Common myeloid progenitor, CD34-positive (primary cell): ENCODE measurements at regions not wholly inside any gene's neighbourhood (a gene's known extent, or its start where the extent isn't known, plus 50 kb on each side); places are given as distances from the start of the nearest gene placed in this dataset.
A peak's percentile ranks its signal among the peaks of the same experiment; 100 is the strongest.

Experiments used
- CTCF ChIA-PET: fragments of 350-600 bp; sonication (Branson Sonifier 250); formaldehyde crosslinking; loops from one replicate; lab custom pipeline; 2021; ENCODE audit warnings: antibody characterized with exemption; lab: Charles Lee
- POLR2A ChIA-PET: fragments of 350-600 bp; sonication (Branson Sonifier 250); formaldehyde crosslinking; loops from one replicate; lab custom pipeline; 2021; ENCODE audit warnings: antibody characterized with exemption; lab: Charles Lee
- DNase-seq, 3 donors: peaks; one replicate each; pipeline versions ENCODE4 v3.0.0 to v3.0.0-alpha.2; 2013
- H3K27ac ChIP-seq, 2 experiments: 1 replicate in 1 of 2; 2 replicates in 1 of 2; pipeline ENCODE4 v1.7.0; 2013; ENCODE audit warnings: inconsistent platforms in 2 of 2, low read length in 2 of 2, mild to moderate bottlenecking in 2 of 2, low read depth in 1 of 2, moderate library complexity in 1 of 2; ENCODE audit not compliant: severe bottlenecking in 2 of 2, insufficient read depth in 1 of 2, poor library complexity in 1 of 2
- H3K27me3 ChIP-seq, 5 experiments: replicated peaks in 2 of 5; 1 replicate in 3 of 5; 2 replicates in 2 of 5; pipeline versions ENCODE4 v1.6.1 to v1.7.0; 2013; ENCODE audit warnings: low read length in 4 of 5, mild to moderate bottlenecking in 2 of 5, moderate library complexity in 2 of 5, inconsistent platforms in 1 of 5; ENCODE audit not compliant: insufficient read depth in 5 of 5, control insufficient read depth in 4 of 5
- H3K36me3 ChIP-seq, 4 experiments: 1 replicate in 2 of 4; 2 replicates in 2 of 4; pipeline versions ENCODE4 v1.6.1 to v1.7.0; 2013; ENCODE audit warnings: low read length in 3 of 4, control low read depth in 1 of 4, mild to moderate bottlenecking in 1 of 4; ENCODE audit not compliant: control insufficient read depth in 4 of 4, insufficient read depth in 4 of 4
- H3K4me1 ChIP-seq, 4 experiments: 1 replicate in 3 of 4; 2 replicates in 1 of 4; pipeline versions ENCODE4 v1.6.1 to v1.7.1; 2013; ENCODE audit warnings: low read length in 3 of 4, mild to moderate bottlenecking in 3 of 4, control low read depth in 1 of 4, inconsistent platforms in 1 of 4, moderate library complexity in 1 of 4; ENCODE audit not compliant: control insufficient read depth in 4 of 4, insufficient read depth in 4 of 4; ENCODE audit errors: control extremely low read depth in 1 of 4
- H3K4me3 ChIP-seq, 7 experiments: 1 replicate in 4 of 7; 2 replicates in 3 of 7; pipeline versions ENCODE4 v1.5.1 to v1.7.0; 2013; ENCODE audit warnings: mild to moderate bottlenecking in 7 of 7, low read length in 6 of 7, moderate library complexity in 6 of 7, inconsistent platforms in 2 of 7, low read depth in 2 of 7, control low read depth in 1 of 7; ENCODE audit not compliant: insufficient read depth in 4 of 7, control insufficient read depth in 1 of 7; ENCODE audit errors: extremely low read depth in 1 of 7
- H3K9me3 ChIP-seq, 5 experiments: 1 replicate in 4 of 5; 2 replicates in 1 of 5; pipeline versions ENCODE4 v1.6.1 to v1.7.1; 2013; ENCODE audit warnings: low read length in 4 of 5, mild to moderate bottlenecking in 2 of 5, inconsistent platforms in 1 of 5, low read depth in 1 of 5, moderate library complexity in 1 of 5; ENCODE audit not compliant: control insufficient read depth in 4 of 5, insufficient read depth in 2 of 5; ENCODE audit errors: control extremely low read depth in 1 of 5
- WGBS: methylation state at CpG from one replicate; pipeline ENCODE4 v1.1.5; 2013; ENCODE audit not compliant: insufficient coverage; 5-methylcytosine and 5-hydroxymethylcytosine counted together

- Histone ChIP-seq H3K27me3 (no peaks in the 10 kb centered on the region), H3K36me3 (no peaks in the 10 kb centered on the region), H3K9me3 (peaks cover 0 to 24% (median 6%) of the 10 kb centered on the region in 5 experiments), H3K4me1 (no peaks in the 10 kb centered on the region), H3K4me3 (no peak overlapping the region), H3K27ac (no peak overlapping the region)
- DNase-seq: no peak
- ChIA-PET CTCF (no interaction called here), POLR2A (interaction anchor here (0.6 to 0.7 kb wide), 2 partner anchors 163 to 1038 kb away, joined by 3 read pairs; no protein-coding TSS in a partner anchor)
- 33% methylated on average over 1 of the region's 3 CpGs for WGBS
Observed at GRCh38 chrX:45400027-45400779, 199.5 kb upstream of the DIPK2B start.

GRCh38 chrX:45385757-45386156 lies 185.1 kb upstream of the DIPK2B start:
- WGBS: no CpG with 5 or more reads among the region's 2 CpGs
- CTCF ChIA-PET: no interaction called here
- H3K36me3 ChIP-seq: no peaks in the 10 kb centered on the region
- H3K4me1 ChIP-seq: no peaks in the 10 kb centered on the region
- peaks cover 0 to 6% (median 0%) of the 10 kb centered on the region in 5 experiments for H3K27me3 ChIP-seq
- H3K9me3 ChIP-seq: peaks cover 0 to 9% (median 0%) of the 10 kb centered on the region in 5 experiments
- no peak overlapping the region for H3K4me3 ChIP-seq
- no peak overlapping the region for H3K27ac ChIP-seq
- POLR2A ChIA-PET: no interaction called here
- no peak for DNase-seq

GRCh38 chrX:45381841-45382240 lies 181.2 kb upstream of the DIPK2B start:
- WGBS: 77% methylated on average over 28 of the region's 34 CpGs
- no peak for DNase-seq
- Histone ChIP-seq H3K9me3 (peaks cover 0 to 9% (median 0%) of the 10 kb centered on the region in 5 experiments), H3K27ac (no peak overlapping the region), H3K36me3 (no peaks in the 10 kb centered on the region), H3K4me3 (no peak overlapping the region), H3K27me3 (peaks cover 0 to 3% (median 0%) of the 10 kb centered on the region in 5 experiments), H3K4me1 (no peaks in the 10 kb centered on the region)
- CTCF ChIA-PET: no interaction called here
- POLR2A ChIA-PET: no interaction called here

- DNase-seq: no peak
- ChIA-PET CTCF (no interaction called here), POLR2A (no interaction called here)
- no peak overlapping the region for H3K27ac ChIP-seq
- H3K4me3 ChIP-seq: no peak overlapping the region
- 91% methylated on average over 23 of the region's 24 CpGs for WGBS
- H3K4me1 ChIP-seq: no peaks in the 10 kb centered on the region
- no peaks in the 10 kb centered on the region for H3K36me3 ChIP-seq
- H3K27me3 ChIP-seq: peaks cover 0 to 3% (median 0%) of the 10 kb centered on the region in 5 experiments
- H3K9me3 ChIP-seq: peaks cover 0 to 9% (median 0%) of the 10 kb centered on the region in 5 experiments
Observed at GRCh38 chrX:45381366-45381765, 180.7 kb upstream of the DIPK2B start.

GRCh38 chrX:45379236-45379635 lies 178.6 kb upstream of the DIPK2B start:
- H3K27ac ChIP-seq: no peak overlapping the region
- no peak for DNase-seq
- H3K9me3 ChIP-seq: peaks cover 0 to 9% (median 0%) of the 10 kb centered on the region in 5 experiments
- peaks cover 0 to 3% (median 0%) of the 10 kb centered on the region in 5 experiments for H3K27me3 ChIP-seq
- H3K36me3 ChIP-seq: no peaks in the 10 kb centered on the region
- ChIA-PET CTCF (no interaction called here), POLR2A (no interaction called here)
- no peaks in the 10 kb centered on the region for H3K4me1 ChIP-seq
- no peak overlapping the region for H3K4me3 ChIP-seq

- H3K36me3 ChIP-seq: no peaks in the 10 kb centered on the region
- no peaks in the 10 kb centered on the region for H3K4me1 ChIP-seq
- peak in 2 of 3 donors; percentile 1 to 5 for DNase-seq
- H3K4me3 ChIP-seq: no peak overlapping the region
- H3K27ac ChIP-seq: no peak overlapping the region
- H3K9me3 ChIP-seq: peaks cover 0 to 11% (median 3%) of the 10 kb centered on the region in 5 experiments
- CTCF ChIA-PET: no interaction called here
- POLR2A ChIA-PET: no interaction called here
- no peaks in the 10 kb centered on the region for H3K27me3 ChIP-seq
Observed at GRCh38 chrX:45372151-45372550, 171.5 kb upstream of the DIPK2B start.

GRCh38 chrX:45368705-45369104 lies 168.0 kb upstream of the DIPK2B start:
- peaks cover 0 to 16% (median 3%) of the 10 kb centered on the region in 5 experiments for H3K9me3 ChIP-seq
- no peak for DNase-seq
- whole genome bisulfite sequencing: 100% methylated on average over 1 of the region's 2 CpGs
- H3K27ac ChIP-seq: no peak overlapping the region
- CTCF ChIA-PET: no interaction called here
- H3K27me3 ChIP-seq: no peaks in the 10 kb centered on the region
- H3K36me3 ChIP-seq: no peaks in the 10 kb centered on the region
- no peak overlapping the region for H3K4me3 ChIP-seq
- no peaks in the 10 kb centered on the region for H3K4me1 ChIP-seq
- POLR2A ChIA-PET: no interaction called here
